22Rv1 (cell line): ENCODE measurements at regions not wholly inside any gene's neighbourhood (a gene's known extent, or its start where the extent isn't known, plus 50 kb on each side); places are given as distances from the start of the nearest gene placed in this dataset.
A peak's percentile ranks its signal among the peaks of the same experiment; 100 is the strongest.
"Not testable (repeated sequence)": the region's sequence is repeated elsewhere in the genome, so short reads cannot be mapped to it uniquely, and the experiment has no call there.

Experiments used
- H3K27ac ChIP-seq: fragments of 450-650 bp; 2 replicates; pipeline ENCODE4 v1.5.1; 2017
- ZFX ChIP-seq: fragments of 450-650 bp; IDR thresholded peaks from 2 replicates; pipeline ENCODE4 v1.6.1; 2017; ENCODE audit warnings: antibody characterized with exemption, borderline replicate concordance
- TF ChIP-seq, protein P1 (sequence below): fragments of 450-650 bp; IDR thresholded peaks from 2 replicates; pipeline ENCODE4 v1.5.1; 2017; ENCODE audit warnings: mild to moderate bottlenecking

DNA sequence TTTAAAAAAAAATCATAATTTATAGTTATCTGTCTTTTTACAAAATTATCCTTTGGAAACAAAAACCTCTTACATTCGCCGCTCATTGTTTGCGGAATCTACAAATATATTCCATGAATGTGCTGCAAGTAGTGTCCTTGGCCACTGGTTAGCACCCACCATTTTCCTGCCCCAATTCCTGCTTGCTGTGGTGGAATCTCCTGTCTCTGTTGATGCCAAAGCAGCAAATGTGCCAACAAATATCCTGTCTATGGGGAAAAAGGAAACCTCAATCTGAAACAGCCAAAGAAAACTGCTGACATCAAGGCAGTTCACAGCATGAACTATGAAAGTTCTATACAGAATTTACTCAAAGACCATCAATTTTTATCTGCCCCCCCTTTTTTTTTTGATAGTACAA lies 603.6 kb downstream of the COL12A1 start:
- H3K27ac ChIP-seq, result no peak overlapping the region
- no peak for TF ChIP-seq ZFX

DNA sequence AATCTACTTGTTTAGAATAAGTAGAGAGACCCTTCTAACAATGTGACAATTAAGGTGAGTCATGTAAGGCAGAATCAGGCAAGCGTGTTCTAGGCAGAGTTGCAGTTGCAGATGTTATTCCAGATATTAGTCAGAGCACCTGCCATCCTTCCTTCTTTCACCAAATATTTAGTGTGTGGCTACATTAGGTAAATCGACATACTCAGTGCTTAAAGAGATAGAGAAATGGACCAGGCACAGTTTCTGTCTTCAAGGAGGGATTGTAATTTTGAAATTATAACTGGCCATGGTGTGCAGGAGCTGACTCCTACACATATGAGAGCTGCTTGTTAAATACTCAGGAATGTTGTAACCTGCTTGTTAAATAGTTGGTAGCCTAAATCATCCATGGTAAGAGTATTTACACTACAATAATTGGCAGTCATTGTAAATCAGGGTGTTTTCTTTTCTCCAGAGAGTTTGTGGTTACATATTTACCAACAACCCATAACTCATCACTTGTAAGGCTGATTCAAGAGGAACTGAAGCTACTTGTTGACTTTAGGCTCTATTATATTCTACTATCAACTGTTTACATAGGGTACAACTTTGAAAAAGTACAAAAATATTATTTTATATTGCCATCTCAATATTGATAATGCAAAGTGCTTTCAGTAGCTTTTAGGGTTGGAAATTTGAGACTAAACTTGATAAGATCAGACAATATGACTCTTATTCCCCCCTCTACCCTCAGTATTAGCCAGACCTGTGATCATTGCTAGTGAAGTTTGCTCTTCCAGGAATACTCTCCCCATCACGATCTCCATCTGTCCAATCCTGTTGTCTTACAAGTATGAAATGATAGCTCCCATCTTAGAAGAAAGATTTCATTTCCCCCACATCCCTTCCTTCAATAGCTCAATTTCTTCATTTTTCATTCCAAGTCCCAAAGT lies 607.1 kb downstream of the COL12A1 start:
- TF ChIP-seq, protein P1, sequence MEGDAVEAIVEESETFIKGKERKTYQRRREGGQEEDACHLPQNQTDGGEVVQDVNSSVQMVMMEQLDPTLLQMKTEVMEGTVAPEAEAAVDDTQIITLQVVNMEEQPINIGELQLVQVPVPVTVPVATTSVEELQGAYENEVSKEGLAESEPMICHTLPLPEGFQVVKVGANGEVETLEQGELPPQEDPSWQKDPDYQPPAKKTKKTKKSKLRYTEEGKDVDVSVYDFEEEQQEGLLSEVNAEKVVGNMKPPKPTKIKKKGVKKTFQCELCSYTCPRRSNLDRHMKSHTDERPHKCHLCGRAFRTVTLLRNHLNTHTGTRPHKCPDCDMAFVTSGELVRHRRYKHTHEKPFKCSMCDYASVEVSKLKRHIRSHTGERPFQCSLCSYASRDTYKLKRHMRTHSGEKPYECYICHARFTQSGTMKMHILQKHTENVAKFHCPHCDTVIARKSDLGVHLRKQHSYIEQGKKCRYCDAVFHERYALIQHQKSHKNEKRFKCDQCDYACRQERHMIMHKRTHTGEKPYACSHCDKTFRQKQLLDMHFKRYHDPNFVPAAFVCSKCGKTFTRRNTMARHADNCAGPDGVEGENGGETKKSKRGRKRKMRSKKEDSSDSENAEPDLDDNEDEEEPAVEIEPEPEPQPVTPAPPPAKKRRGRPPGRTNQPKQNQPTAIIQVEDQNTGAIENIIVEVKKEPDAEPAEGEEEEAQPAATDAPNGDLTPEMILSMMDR, result no peak
- TF ChIP-seq ZFX, result no peak
- H3K27ac ChIP-seq, result peak overlapping the region; percentile 29; the same call in 1 of the 2 replicates

DNA sequence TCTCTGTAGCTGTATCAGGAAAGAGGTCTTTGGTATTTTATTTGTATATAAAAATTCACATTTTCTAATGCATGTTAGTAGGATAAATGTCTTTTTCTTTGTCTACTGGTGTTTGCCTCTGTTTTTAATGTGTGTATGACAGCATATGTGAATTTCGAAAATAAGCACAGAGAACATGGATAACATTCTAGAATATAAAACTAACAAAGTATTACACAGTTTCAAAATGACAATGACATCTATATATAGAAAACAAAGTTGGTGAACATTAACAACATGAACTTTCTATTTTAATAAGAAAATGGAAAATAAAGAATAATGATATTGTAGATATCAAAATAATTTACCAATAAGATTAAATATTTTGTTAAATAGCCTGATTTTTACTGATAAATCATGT lies 608.0 kb downstream of the COL12A1 start:
- TF ChIP-seq, protein P1, result no peak
- no peak for TF ChIP-seq ZFX
- H3K27ac ChIP-seq, result no peak overlapping the region

DNA sequence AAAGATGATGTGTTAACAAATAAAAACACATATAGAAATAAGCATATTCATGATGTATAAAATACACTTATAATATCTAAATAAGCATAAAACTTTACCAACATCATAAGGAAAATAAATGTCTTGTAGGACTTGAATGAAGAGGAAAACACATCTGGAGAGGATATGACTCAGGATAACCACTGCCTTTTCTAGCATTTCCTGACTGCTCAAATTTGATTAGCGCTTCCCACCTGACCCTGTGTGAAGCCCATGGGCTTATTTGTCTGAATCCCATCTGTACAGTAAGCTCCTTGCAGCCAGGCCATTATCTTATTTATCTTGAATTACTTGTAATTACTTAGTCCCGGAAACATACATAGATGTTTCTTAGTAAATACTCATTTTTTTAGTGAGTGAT lies 608.6 kb downstream of the COL12A1 start:
- no peak for TF ChIP-seq ZFX
- TF ChIP-seq, protein P1, result no peak
- H3K27ac ChIP-seq, result no peak overlapping the region

DNA sequence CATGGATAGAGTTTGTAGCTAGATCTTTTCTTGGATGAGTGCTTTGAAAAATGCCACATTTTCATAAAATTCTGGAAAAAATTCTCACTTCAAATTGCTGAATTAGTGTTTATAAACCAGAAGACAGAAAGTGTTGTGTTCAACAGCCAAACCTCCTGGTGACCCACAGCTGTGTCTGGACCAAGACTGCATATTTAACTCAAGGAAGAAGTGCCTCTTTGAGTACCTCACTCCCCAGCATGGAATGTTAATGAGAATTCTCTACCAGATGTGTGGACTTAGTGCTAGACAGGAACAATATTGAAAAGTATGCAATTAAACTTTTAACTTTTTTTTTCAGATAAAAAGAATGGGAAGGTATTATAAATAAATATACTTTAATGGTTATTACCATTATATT lies 609.3 kb downstream of the COL12A1 start:
- TF ChIP-seq, protein P1, result no peak
- no peak for TF ChIP-seq ZFX
- no peak overlapping the region for H3K27ac ChIP-seq

DNA sequence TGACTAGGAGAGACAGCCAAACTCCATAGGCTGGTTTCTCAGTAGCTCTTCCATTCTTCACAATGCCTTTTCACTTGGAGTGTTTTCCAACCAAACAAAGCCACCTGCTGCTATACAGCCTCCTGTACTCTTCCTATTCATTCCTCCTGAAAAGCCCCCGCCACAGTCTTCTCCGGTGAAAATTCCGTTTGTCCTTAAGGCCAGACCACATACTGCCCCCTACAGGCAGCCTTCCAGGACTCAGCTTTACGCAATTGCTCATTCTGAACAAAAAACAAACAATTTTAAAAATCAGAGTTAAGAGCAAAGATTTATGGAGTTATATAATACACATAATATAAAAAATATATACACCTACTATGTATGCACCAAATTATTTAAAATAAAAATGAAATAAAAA lies 611.5 kb downstream of the COL12A1 start:
- TF ChIP-seq, protein P1, result peak; percentile 91
- H3K27ac ChIP-seq, result not testable (repeated sequence)

DNA sequence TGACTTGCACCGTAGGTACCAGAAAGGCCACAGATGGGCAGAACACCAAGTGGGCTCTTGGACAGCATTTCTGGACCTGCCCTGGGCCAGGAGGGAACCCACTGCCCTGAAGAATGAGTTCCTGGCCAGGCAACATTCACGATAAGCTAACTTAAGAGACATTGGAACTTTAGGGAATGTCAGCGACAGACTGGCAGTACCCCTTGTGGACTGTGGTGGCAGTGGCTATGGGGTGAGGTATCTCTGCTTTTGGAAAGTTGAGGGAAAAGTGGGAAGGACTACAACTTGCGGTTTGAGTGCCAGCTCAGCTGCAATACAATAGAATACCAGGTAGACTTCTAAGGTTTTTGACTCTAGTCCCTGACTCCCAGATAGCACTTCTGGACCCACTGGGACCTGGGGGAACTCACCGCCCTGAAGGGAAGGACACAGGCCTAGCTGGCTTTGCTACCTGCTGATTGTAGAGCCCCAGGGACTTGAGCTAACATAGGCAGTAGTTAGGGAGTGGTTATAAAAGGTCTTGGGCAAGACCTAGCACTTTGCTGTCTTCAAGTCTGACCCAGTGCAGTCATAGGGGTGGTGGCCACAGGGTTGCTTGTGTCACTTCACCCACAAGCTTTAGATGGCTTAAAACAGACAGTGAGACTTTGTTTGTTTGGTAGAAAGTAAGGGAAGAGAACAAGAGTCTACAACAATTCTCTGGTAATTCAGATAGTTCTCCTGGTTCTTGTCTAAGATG lies 617.6 kb downstream of the COL12A1 start:
- no peak for TF ChIP-seq ZFX
- TF ChIP-seq, protein P1, result no peak

More for the DNA sequence above, 617.6 kb downstream of the COL12A1 start:
- H3K27ac ChIP-seq, result no peak overlapping the region
